ENCODE measurements at regions not wholly inside any gene's neighbourhood (a gene's known extent, or its start where the extent isn't known, plus 50 kb on each side); places are given as distances from the start of the nearest gene placed in this dataset.
A peak's percentile ranks its signal among the peaks of the same experiment; 100 is the strongest.

DNA sequence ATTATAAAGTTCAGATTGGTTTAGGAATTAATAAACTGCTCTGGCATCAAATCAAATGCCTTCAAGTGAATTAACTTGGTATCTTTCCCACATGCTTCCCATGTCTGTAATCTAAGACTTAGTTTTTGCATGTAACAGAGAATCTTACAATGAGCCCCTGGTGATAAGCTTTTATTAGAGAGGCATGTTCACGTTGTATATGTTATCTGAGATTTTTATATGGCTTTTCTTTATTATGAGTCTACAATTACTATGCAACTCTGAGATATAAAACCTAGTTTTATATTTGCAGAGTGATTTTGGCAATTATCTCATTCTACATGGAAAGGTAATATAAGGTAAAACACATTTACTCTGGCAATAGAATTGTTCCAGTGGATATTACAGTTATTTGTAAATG lies 1578.4 kb upstream of the IGFBP7 start:
- DNase-seq (ENCODE audit: low spot score) (no peak), ATAC-seq (no peak)
- Histone ChIP-seq H2AFZ (no peak overlapping the region), H3K4me1 (ENCODE audit: insufficient read depth) (no peaks in the 10 kb centered on the region), H3K27ac (ENCODE audit: low read depth) (no peak overlapping the region), H3K9me2 (ENCODE audit: insufficient read depth) (no peaks in the 10 kb centered on the region), H3K4me2 (no peak overlapping the region), H3K4me3 (no peak overlapping the region), H3K79me2 (replicated peaks; ENCODE audit: insufficient read depth) (no peaks in the 10 kb centered on the region), H3F3A (replicated peaks; ENCODE audit: low read depth) (no peaks in the 10 kb centered on the region), H4K20me1 (replicated peaks; ENCODE audit: insufficient read depth) (no peaks in the 10 kb centered on the region), H3K36me3 (ENCODE audit: insufficient read depth) (no peaks in the 10 kb centered on the region), H3K27me3 (ENCODE audit: insufficient read depth) (no peaks in the 10 kb centered on the region)
- Mint-ChIP-seq H3K36me3 (ENCODE audit: low read depth) (no peaks in the 10 kb centered on the region), H3K27ac (no peak overlapping the region), H3K27me3 (ENCODE audit: insufficient read depth, low read depth, poor library complexity) (no peaks in the 10 kb centered on the region), H3K4me1 (no peaks in the 10 kb centered on the region), H3K9me3 (no peaks in the 10 kb centered on the region; the same call in 2 of the 3 replicates), H3K4me3 (no peak overlapping the region)
- TF ChIP-seq STAT1 (IDR thresholded peaks at IDR 0.05; ENCODE audit: unreplicated experiment), result no peak
- no peak for TF ChIP-seq ZNF114 (CRISPR knock-in tag; IDR thresholded peaks at IDR 0.05)
- no peak for TF ChIP-seq EZH2phosphoT487 (IDR thresholded peaks at IDR 0.05; ENCODE audit: unreplicated experiment)
- TF ChIP-seq ZNF331 (CRISPR knock-in tag; IDR thresholded peaks at IDR 0.05; ENCODE audit: low read depth), result no peak
- TF ChIP-seq CREB1 (CRISPR knock-in tag; IDR thresholded peaks at IDR 0.05; ENCODE audit: low read depth), result no peak
- no peak for TF ChIP-seq POLR2AphosphoS5 (IDR thresholded peaks at IDR 0.05; ENCODE audit: low read depth)

DNA sequence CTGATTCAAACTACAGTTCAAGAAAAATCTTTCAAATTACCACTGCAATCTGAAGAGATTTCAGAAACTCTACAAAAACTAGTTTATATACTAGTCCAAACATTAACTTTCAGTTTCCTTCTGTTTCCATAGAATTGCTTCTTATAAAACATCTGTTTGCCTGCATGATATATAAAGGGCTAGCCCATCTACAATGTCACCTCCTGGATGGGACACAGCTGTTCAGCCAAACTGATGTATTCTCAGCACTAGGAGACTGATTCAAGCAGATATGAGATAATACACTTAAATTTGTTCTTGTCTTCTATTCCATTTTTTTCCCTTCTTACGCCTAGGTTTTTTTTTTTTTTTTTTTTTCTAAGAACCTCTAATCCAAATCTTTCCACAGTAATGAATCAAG lies 1569.7 kb upstream of the IGFBP7 start:
- no peaks in the 10 kb centered on the region for H4K20me1 ChIP-seq (replicated peaks; ENCODE audit: insufficient read depth)
- no peak overlapping the region for H3K4me3 ChIP-seq
- H3K79me2 ChIP-seq (replicated peaks; ENCODE audit: insufficient read depth), result no peaks in the 10 kb centered on the region
- no peak overlapping the region for H3K27ac ChIP-seq (ENCODE audit: low read depth)
- DNase-seq (ENCODE audit: low spot score), result no peak
- no peaks in the 10 kb centered on the region; the same call in 1 of the 2 replicates for H3K9me2 ChIP-seq (ENCODE audit: insufficient read depth)
- Mint-ChIP-seq H3K9me3 (peaks cover 15% of the 10 kb centered on the region), H3K4me1 (peaks cover 11% of the 10 kb centered on the region; the same call in 2 of the 3 replicates), H3K27me3 (ENCODE audit: insufficient read depth, low read depth, poor library complexity) (peaks cover 2% of the 10 kb centered on the region), H3K4me3 (no peak overlapping the region), H3K27ac (no peak overlapping the region), H3K36me3 (ENCODE audit: low read depth) (peaks cover 14% of the 10 kb centered on the region; the same call in 2 of the 3 replicates)
- H2AFZ ChIP-seq, result peak overlapping the region; percentile 53; the same call in 1 of the 2 replicates
- no peaks in the 10 kb centered on the region for H3F3A ChIP-seq (replicated peaks; ENCODE audit: low read depth)
- TF ChIP-seq NANOG (IDR thresholded peaks at IDR 0.05; ENCODE audit: borderline replicate concordance) (no peak), ZNF331 (CRISPR knock-in tag; IDR thresholded peaks at IDR 0.05; ENCODE audit: low read depth) (no peak), STAT1 (IDR thresholded peaks at IDR 0.05; ENCODE audit: unreplicated experiment) (no peak)
- TF ChIP-seq, protein P1, sequence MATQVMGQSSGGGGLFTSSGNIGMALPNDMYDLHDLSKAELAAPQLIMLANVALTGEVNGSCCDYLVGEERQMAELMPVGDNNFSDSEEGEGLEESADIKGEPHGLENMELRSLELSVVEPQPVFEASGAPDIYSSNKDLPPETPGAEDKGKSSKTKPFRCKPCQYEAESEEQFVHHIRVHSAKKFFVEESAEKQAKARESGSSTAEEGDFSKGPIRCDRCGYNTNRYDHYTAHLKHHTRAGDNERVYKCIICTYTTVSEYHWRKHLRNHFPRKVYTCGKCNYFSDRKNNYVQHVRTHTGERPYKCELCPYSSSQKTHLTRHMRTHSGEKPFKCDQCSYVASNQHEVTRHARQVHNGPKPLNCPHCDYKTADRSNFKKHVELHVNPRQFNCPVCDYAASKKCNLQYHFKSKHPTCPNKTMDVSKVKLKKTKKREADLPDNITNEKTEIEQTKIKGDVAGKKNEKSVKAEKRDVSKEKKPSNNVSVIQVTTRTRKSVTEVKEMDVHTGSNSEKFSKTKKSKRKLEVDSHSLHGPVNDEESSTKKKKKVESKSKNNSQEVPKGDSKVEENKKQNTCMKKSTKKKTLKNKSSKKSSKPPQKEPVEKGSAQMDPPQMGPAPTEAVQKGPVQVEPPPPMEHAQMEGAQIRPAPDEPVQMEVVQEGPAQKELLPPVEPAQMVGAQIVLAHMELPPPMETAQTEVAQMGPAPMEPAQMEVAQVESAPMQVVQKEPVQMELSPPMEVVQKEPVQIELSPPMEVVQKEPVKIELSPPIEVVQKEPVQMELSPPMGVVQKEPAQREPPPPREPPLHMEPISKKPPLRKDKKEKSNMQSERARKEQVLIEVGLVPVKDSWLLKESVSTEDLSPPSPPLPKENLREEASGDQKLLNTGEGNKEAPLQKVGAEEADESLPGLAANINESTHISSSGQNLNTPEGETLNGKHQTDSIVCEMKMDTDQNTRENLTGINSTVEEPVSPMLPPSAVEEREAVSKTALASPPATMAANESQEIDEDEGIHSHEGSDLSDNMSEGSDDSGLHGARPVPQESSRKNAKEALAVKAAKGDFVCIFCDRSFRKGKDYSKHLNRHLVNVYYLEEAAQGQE (IDR thresholded peaks at IDR 0.05; ENCODE audit: unreplicated experiment), result no peak
- H3K36me3 ChIP-seq (ENCODE audit: insufficient read depth), result no peaks in the 10 kb centered on the region
- no peak for ATAC-seq
- no peak overlapping the region for H3K4me2 ChIP-seq
- no peaks in the 10 kb centered on the region for H3K4me1 ChIP-seq (ENCODE audit: insufficient read depth)
- no peaks in the 10 kb centered on the region for H3K27me3 ChIP-seq (ENCODE audit: insufficient read depth)

Measured in GM23338 (cell line).